ENCODE measurements at regions not wholly inside any gene's neighbourhood (a gene's known extent, or its start where the extent isn't known, plus 50 kb on each side); places are given as distances from the start of the nearest gene placed in this dataset.

DNA sequence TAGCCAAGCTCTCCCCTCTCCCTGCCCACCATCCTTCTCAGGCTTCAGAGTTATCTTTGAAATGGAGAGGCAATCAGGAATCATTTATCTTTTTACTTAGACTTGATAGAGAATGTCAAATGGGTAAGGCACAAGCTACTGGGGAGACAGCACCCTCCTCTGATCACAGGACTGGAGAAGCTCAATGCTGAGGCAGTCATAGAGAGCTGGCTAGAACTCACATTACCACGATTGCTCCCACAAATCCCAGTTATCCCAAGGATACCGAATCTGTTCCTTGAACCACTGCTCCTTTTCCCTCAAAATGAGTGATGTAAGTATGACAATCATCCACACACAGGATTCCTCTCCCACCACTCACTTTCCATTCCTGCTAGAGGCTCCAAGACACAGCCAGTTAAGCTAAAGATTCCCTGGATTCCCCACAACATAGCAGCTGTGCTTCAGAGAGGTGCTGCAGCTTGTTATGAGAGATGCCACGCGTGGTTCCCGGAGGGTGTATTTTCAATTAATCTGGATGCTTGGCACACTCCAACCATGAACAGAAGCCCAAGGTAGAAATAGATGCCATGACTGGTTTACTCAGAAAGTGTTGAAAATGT, 96.2 kb upstream of the VGLL2 start:
- Histone ChIP-seq H3K4me1 (ENCODE audit: control insufficient read depth in 2 of 2, insufficient read depth in 2 of 2, low read length in 2 of 2) (no peaks in the 10 kb centered on the region), H3K9ac (ENCODE audit: low read length) (no peak overlapping the region), H3K36me3 (replicated peaks in 1 of 2; ENCODE audit: control extremely low read depth in 1 of 2, control insufficient read depth in 1 of 2, extremely low read depth in 1 of 2, insufficient read depth in 2 of 2, low read length in 1 of 2) (no peaks in the 10 kb centered on the region), H3K4me3 (ENCODE audit: control extremely low read depth in 1 of 5, extremely low read depth in 1 of 5, insufficient read depth in 1 of 5, low read depth in 2 of 5, low read length in 4 of 5) (no peak overlapping the region), H3K27ac (ENCODE audit: low read length in 2 of 2) (no peak overlapping the region), H2AFZ (ENCODE audit: insufficient read depth, low read depth, low read length, poor library complexity, severe bottlenecking) (no peak overlapping the region), H3K9me3 (ENCODE audit: control extremely low read depth in 1 of 3, control insufficient read depth in 2 of 3, insufficient read depth in 1 of 3, low read length in 2 of 3) (no peaks in the 10 kb centered on the region), H3K27me3 (replicated peaks in 1 of 4; ENCODE audit: control extremely low read depth in 1 of 4, control insufficient read depth in 3 of 4, insufficient read depth in 4 of 4, low read length in 3 of 4) (no peaks in the 10 kb centered on the region), H3K4me2 (replicated peaks; ENCODE audit: low read depth, low read length, poor library complexity, severe bottlenecking) (no peak overlapping the region), H3K79me2 (ENCODE audit: control insufficient read depth, insufficient read depth, low read length) (no peaks in the 10 kb centered on the region), H4K20me1 (ENCODE audit: control insufficient read depth, insufficient read depth, low read length, poor library complexity, severe bottlenecking) (no peaks in the 10 kb centered on the region)
- H3K4me3 Mint-ChIP-seq = no peak overlapping the region
- intact Hi-C loops (cut with micrococcal nuclease) = no loop called here
- TF ChIP-seq EZH2 (IDR thresholded peaks at IDR 0.05; ENCODE audit: borderline replicate concordance, insufficient read depth, low read depth, low read length, poor library complexity, severe bottlenecking) = no peak
- TF ChIP-seq, protein P1, sequence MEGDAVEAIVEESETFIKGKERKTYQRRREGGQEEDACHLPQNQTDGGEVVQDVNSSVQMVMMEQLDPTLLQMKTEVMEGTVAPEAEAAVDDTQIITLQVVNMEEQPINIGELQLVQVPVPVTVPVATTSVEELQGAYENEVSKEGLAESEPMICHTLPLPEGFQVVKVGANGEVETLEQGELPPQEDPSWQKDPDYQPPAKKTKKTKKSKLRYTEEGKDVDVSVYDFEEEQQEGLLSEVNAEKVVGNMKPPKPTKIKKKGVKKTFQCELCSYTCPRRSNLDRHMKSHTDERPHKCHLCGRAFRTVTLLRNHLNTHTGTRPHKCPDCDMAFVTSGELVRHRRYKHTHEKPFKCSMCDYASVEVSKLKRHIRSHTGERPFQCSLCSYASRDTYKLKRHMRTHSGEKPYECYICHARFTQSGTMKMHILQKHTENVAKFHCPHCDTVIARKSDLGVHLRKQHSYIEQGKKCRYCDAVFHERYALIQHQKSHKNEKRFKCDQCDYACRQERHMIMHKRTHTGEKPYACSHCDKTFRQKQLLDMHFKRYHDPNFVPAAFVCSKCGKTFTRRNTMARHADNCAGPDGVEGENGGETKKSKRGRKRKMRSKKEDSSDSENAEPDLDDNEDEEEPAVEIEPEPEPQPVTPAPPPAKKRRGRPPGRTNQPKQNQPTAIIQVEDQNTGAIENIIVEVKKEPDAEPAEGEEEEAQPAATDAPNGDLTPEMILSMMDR (IDR thresholded peaks at IDR 0.05) = no peak
- no peaks in the 10 kb centered on the region for H3K9me3 Mint-ChIP-seq (ENCODE audit: insufficient read depth)
- WGBS (ENCODE audit: insufficient coverage) = no CpG with 5 or more reads among the region's 5 CpGs
- DNase-seq = no peak
- ChIA-PET CTCF (interaction anchor here (1.0 kb wide), 1 partner anchor 12 kb away, joined by 4 read pairs; no protein-coding TSS in a partner anchor), POLR2A (no interaction called here)
- no peaks in the 10 kb centered on the region for H3K27me3 Mint-ChIP-seq
- no peak overlapping the region for H3K27ac Mint-ChIP-seq
- no peak for ATAC-seq (ENCODE audit: low read depth)
- H3K4me1 Mint-ChIP-seq = no peaks in the 10 kb centered on the region

- no CpG with 5 or more reads among the region's 1 CpG for WGBS (ENCODE audit: insufficient coverage)
- ChIA-PET POLR2A (no interaction called here), CTCF (interaction anchor here (1.0 kb wide), 1 partner anchor 13 kb away, joined by 4 read pairs; no protein-coding TSS in a partner anchor)
- Mint-ChIP-seq H3K4me3 (no peak overlapping the region), H3K4me1 (no peaks in the 10 kb centered on the region), H3K27me3 (no peaks in the 10 kb centered on the region), H3K27ac (no peak overlapping the region), H3K9me3 (ENCODE audit: insufficient read depth) (no peaks in the 10 kb centered on the region)
- intact Hi-C loops (cut with micrococcal nuclease) = no loop called here
- Histone ChIP-seq H3K4me1 (ENCODE audit: control insufficient read depth in 2 of 2, insufficient read depth in 2 of 2, low read length in 2 of 2) (no peaks in the 10 kb centered on the region), H3K9ac (ENCODE audit: low read length) (no peak overlapping the region), H3K36me3 (replicated peaks in 1 of 2; ENCODE audit: control extremely low read depth in 1 of 2, control insufficient read depth in 1 of 2, extremely low read depth in 1 of 2, insufficient read depth in 2 of 2, low read length in 1 of 2) (no peaks in the 10 kb centered on the region), H3K4me3 (ENCODE audit: control extremely low read depth in 1 of 5, extremely low read depth in 1 of 5, insufficient read depth in 1 of 5, low read depth in 2 of 5, low read length in 4 of 5) (no peak overlapping the region), H3K79me2 (ENCODE audit: control insufficient read depth, insufficient read depth, low read length) (no peaks in the 10 kb centered on the region), H2AFZ (ENCODE audit: insufficient read depth, low read depth, low read length, poor library complexity, severe bottlenecking) (no peak overlapping the region), H3K9me3 (ENCODE audit: control extremely low read depth in 1 of 3, control insufficient read depth in 2 of 3, insufficient read depth in 1 of 3, low read length in 2 of 3) (no peaks in the 10 kb centered on the region), H3K4me2 (replicated peaks; ENCODE audit: low read depth, low read length, poor library complexity, severe bottlenecking) (no peak overlapping the region), H4K20me1 (ENCODE audit: control insufficient read depth, insufficient read depth, low read length, poor library complexity, severe bottlenecking) (no peaks in the 10 kb centered on the region), H3K27me3 (replicated peaks in 1 of 4; ENCODE audit: control extremely low read depth in 1 of 4, control insufficient read depth in 3 of 4, insufficient read depth in 4 of 4, low read length in 3 of 4) (no peaks in the 10 kb centered on the region), H3K27ac (ENCODE audit: low read length in 2 of 2) (no peak overlapping the region)
- no peak for DNase-seq
- TF ChIP-seq EZH2 (IDR thresholded peaks at IDR 0.05; ENCODE audit: borderline replicate concordance, insufficient read depth, low read depth, low read length, poor library complexity, severe bottlenecking) = no peak
- TF ChIP-seq, protein P1 (IDR thresholded peaks at IDR 0.05) = no peak
- ATAC-seq (ENCODE audit: low read depth) = no peak
These were observed 95.5 kb upstream of the VGLL2 start for GRCh38 chr6:117169781-117170281.

All from B cell (primary cell).